ENCODE measurements at regions not wholly inside any gene's neighbourhood (a gene's known extent, or its start where the extent isn't known, plus 50 kb on each side); places are given as distances from the start of the nearest gene placed in this dataset.
"Not testable (repeated sequence)": the region's sequence is repeated elsewhere in the genome, so short reads cannot be mapped to it uniquely, and the experiment has no call there.

GRCh38 chr14:40010961-40011360, 578.7 kb upstream of the FBXO33 start:
- Histone ChIP-seq H2BK5ac (ENCODE audit: low read depth, low read length, poor library complexity) (no peak overlapping the region), H3K79me1 (ENCODE audit: low read length) (no peaks in the 10 kb centered on the region)

GRCh38 chr14:40009771-40010170, 577.5 kb upstream of the FBXO33 start:
- Histone ChIP-seq H3K14ac (ENCODE audit: low read length) (no peak overlapping the region), H4K12ac (ENCODE audit: low read depth, low read length) (no peak overlapping the region), H2BK120ac (ENCODE audit: insufficient read depth, low read length, poor library complexity) (no peak overlapping the region), H3K4ac (ENCODE audit: low read depth, low read length) (no peak overlapping the region), H2AFZ (ENCODE audit: insufficient read depth, low read length, poor library complexity) (no peak overlapping the region), H3K79me1 (ENCODE audit: low read length) (no peaks in the 10 kb centered on the region), H3K4me3 (ENCODE audit: low read depth, low read length) (no peak overlapping the region), H4K8ac (ENCODE audit: low read depth, low read length) (no peak overlapping the region), H3K27ac (ENCODE audit: low read depth, low read length) (no peak overlapping the region), H3K18ac (ENCODE audit: low read length) (no peak overlapping the region), H3K23ac (ENCODE audit: low read length) (no peak overlapping the region), H3K36me3 (ENCODE audit: control insufficient read depth in 1 of 2, insufficient read depth in 2 of 2, low read length in 2 of 2) (no peaks in the 10 kb centered on the region), H3K27me3 (ENCODE audit: insufficient read depth, low read length) (no peaks in the 10 kb centered on the region), H3K9ac (ENCODE audit: low read length) (no peak overlapping the region), H4K91ac (ENCODE audit: low read depth, low read length) (no peak overlapping the region), H2BK5ac (ENCODE audit: low read depth, low read length, poor library complexity) (no peak overlapping the region), H2BK12ac (ENCODE audit: low read length) (no peak overlapping the region), H3K79me2 (ENCODE audit: control insufficient read depth, insufficient read depth, low read length, poor library complexity) (no peaks in the 10 kb centered on the region), H3K9me3 (ENCODE audit: insufficient read depth, low read depth, low read length) (peaks cover 2% of the 10 kb centered on the region), H3K4me1 (ENCODE audit: control insufficient read depth in 1 of 2, insufficient read depth in 2 of 2, low read length in 2 of 2) (no peaks in the 10 kb centered on the region), H3K4me2 (ENCODE audit: low read length) (no peak overlapping the region), H2AK5ac (ENCODE audit: low read length) (no peak overlapping the region)
- DNase-seq, result no peak
- whole genome bisulfite sequencing (ENCODE audit: extremely low coverage, insufficient coverage, insufficient read length), result no CpG with 5 or more reads among the region's 4 CpGs

More at GRCh38 chr14:40010961-40011360, 578.7 kb upstream of the FBXO33 start:
- Histone ChIP-seq H3K18ac (ENCODE audit: low read length) (no peak overlapping the region), H3K79me2 (ENCODE audit: control insufficient read depth, insufficient read depth, low read length, poor library complexity) (no peaks in the 10 kb centered on the region), H3K14ac (ENCODE audit: low read length) (no peak overlapping the region), H2BK120ac (ENCODE audit: insufficient read depth, low read length, poor library complexity) (no peak overlapping the region), H3K27ac (ENCODE audit: low read depth, low read length) (no peak overlapping the region), H3K4me1 (ENCODE audit: control insufficient read depth in 1 of 2, insufficient read depth in 2 of 2, low read length in 2 of 2) (no peaks in the 10 kb centered on the region), H3K27me3 (ENCODE audit: insufficient read depth, low read length) (no peaks in the 10 kb centered on the region), H2BK12ac (ENCODE audit: low read length) (no peak overlapping the region), H3K4me2 (ENCODE audit: low read length) (no peak overlapping the region), H4K8ac (ENCODE audit: low read depth, low read length) (no peak overlapping the region), H2AFZ (ENCODE audit: insufficient read depth, low read length, poor library complexity) (no peak overlapping the region), H3K23ac (ENCODE audit: low read length) (no peak overlapping the region), H4K91ac (ENCODE audit: low read depth, low read length) (no peak overlapping the region), H4K12ac (ENCODE audit: low read depth, low read length) (no peak overlapping the region), H2AK5ac (ENCODE audit: low read length) (no peak overlapping the region), H3K4ac (ENCODE audit: low read depth, low read length) (no peak overlapping the region), H3K4me3 (ENCODE audit: low read depth, low read length) (no peak overlapping the region), H3K9me3 (ENCODE audit: insufficient read depth, low read depth, low read length) (peaks cover 2% of the 10 kb centered on the region), H3K9ac (ENCODE audit: low read length) (no peak overlapping the region), H3K36me3 (ENCODE audit: control insufficient read depth in 1 of 2, insufficient read depth in 2 of 2, low read length in 2 of 2) (no peaks in the 10 kb centered on the region)
- DNase-seq, result no peak
- no CpG with 5 or more reads among the region's 3 CpGs for WGBS (ENCODE audit: extremely low coverage, insufficient coverage, insufficient read length)

GRCh38 chr14:40008345-40008744, 576.1 kb upstream of the FBXO33 start:
- not testable (repeated sequence) for H3K36me3 ChIP-seq (ENCODE audit: control insufficient read depth in 1 of 2, insufficient read depth in 2 of 2, low read length in 2 of 2); H3K4me2 ChIP-seq (ENCODE audit: low read length); H3K9ac ChIP-seq (ENCODE audit: low read length); H4K12ac ChIP-seq (ENCODE audit: low read depth, low read length); H2AFZ ChIP-seq (ENCODE audit: insufficient read depth, low read length, poor library complexity); H3K27ac ChIP-seq (ENCODE audit: low read depth, low read length); H4K8ac ChIP-seq (ENCODE audit: low read depth, low read length); H2AK5ac ChIP-seq (ENCODE audit: low read length); H3K79me1 ChIP-seq (ENCODE audit: low read length); H3K18ac ChIP-seq (ENCODE audit: low read length); H3K4me3 ChIP-seq (ENCODE audit: low read depth, low read length); H2BK12ac ChIP-seq (ENCODE audit: low read length); H4K91ac ChIP-seq (ENCODE audit: low read depth, low read length); DNase-seq; H3K27me3 ChIP-seq (ENCODE audit: insufficient read depth, low read length); H3K14ac ChIP-seq (ENCODE audit: low read length); H3K79me2 ChIP-seq (ENCODE audit: control insufficient read depth, insufficient read depth, low read length, poor library complexity); H3K4me1 ChIP-seq (ENCODE audit: control insufficient read depth in 1 of 2, insufficient read depth in 2 of 2, low read length in 2 of 2); H3K4ac ChIP-seq (ENCODE audit: low read depth, low read length); H3K23ac ChIP-seq (ENCODE audit: low read length); H2BK5ac ChIP-seq (ENCODE audit: low read depth, low read length, poor library complexity); H2BK120ac ChIP-seq (ENCODE audit: insufficient read depth, low read length, poor library complexity); H3K9me3 ChIP-seq (ENCODE audit: insufficient read depth, low read depth, low read length)
- no CpG with 5 or more reads among the region's 2 CpGs for WGBS (ENCODE audit: extremely low coverage, insufficient coverage, insufficient read length)

GRCh38 chr14:40004871-40005500, 572.8 kb upstream of the FBXO33 start:
- H3K36me3 ChIP-seq (ENCODE audit: control insufficient read depth in 1 of 2, insufficient read depth in 2 of 2, low read length in 2 of 2), result no peaks in the 10 kb centered on the region
- H3K23ac ChIP-seq (ENCODE audit: low read length), result no peak overlapping the region
- H2AFZ ChIP-seq (ENCODE audit: insufficient read depth, low read length, poor library complexity), result no peak overlapping the region
- H2AK5ac ChIP-seq (ENCODE audit: low read length), result no peak overlapping the region
- no peak overlapping the region for H4K91ac ChIP-seq (ENCODE audit: low read depth, low read length)
- no peak overlapping the region for H2BK120ac ChIP-seq (ENCODE audit: insufficient read depth, low read length, poor library complexity)
- H4K8ac ChIP-seq (ENCODE audit: low read depth, low read length), result no peak overlapping the region
- H3K27ac ChIP-seq (ENCODE audit: low read depth, low read length), result no peak overlapping the region
- no peaks in the 10 kb centered on the region for H3K27me3 ChIP-seq (ENCODE audit: insufficient read depth, low read length)
- H3K4me3 ChIP-seq (ENCODE audit: low read depth, low read length), result no peak overlapping the region
- no peak overlapping the region for H4K12ac ChIP-seq (ENCODE audit: low read depth, low read length)
- no peaks in the 10 kb centered on the region for H3K4me1 ChIP-seq (ENCODE audit: control insufficient read depth in 1 of 2, insufficient read depth in 2 of 2, low read length in 2 of 2)
- no peak for DNase-seq
- no peak overlapping the region for H2BK5ac ChIP-seq (ENCODE audit: low read depth, low read length, poor library complexity)
- no peak overlapping the region for H3K9ac ChIP-seq (ENCODE audit: low read length)
- WGBS (ENCODE audit: extremely low coverage, insufficient coverage, insufficient read length), result no CpG with 5 or more reads among the region's 3 CpGs
- no peaks in the 10 kb centered on the region for H3K79me2 ChIP-seq (ENCODE audit: control insufficient read depth, insufficient read depth, low read length, poor library complexity)
- H2BK12ac ChIP-seq (ENCODE audit: low read length), result no peak overlapping the region
- no peak overlapping the region for H3K14ac ChIP-seq (ENCODE audit: low read length)
- no peaks in the 10 kb centered on the region for H3K79me1 ChIP-seq (ENCODE audit: low read length)
- peaks cover 2% of the 10 kb centered on the region for H3K9me3 ChIP-seq (ENCODE audit: insufficient read depth, low read depth, low read length)
- H3K18ac ChIP-seq (ENCODE audit: low read length), result no peak overlapping the region
- no peak overlapping the region for H3K4ac ChIP-seq (ENCODE audit: low read depth, low read length)
- H3K4me2 ChIP-seq (ENCODE audit: low read length), result no peak overlapping the region

Data from trophoblast cell (in vitro differentiated cells and primary cell).